Cardiac fibroblast (primary cell): ENCODE measurements at regions not wholly inside any gene's neighbourhood (a gene's known extent, or its start where the extent isn't known, plus 50 kb on each side); places are given as distances from the start of the nearest gene placed in this dataset.
"Not testable (repeated sequence)": the region's sequence is repeated elsewhere in the genome, so short reads cannot be mapped to it uniquely, and the experiment has no call there.

Experiments used
- DNase-seq, 2 donors: peaks; one replicate each; pipeline versions ENCODE4 v3.0.0 to v3.0.0-alpha.2; 2010; ENCODE audit warnings: low read depth in 2 of 2
- H3K4me3 ChIP-seq, 2 donors: replicated peaks in 1 of 2; 1 replicate in 1 of 2; 2 replicates in 1 of 2; pipeline ENCODE4 v1.5.1; 2011; ENCODE audit warnings: low read depth in 2 of 2, low read length in 2 of 2, mild to moderate bottlenecking in 2 of 2, moderate library complexity in 1 of 2
- CTCF ChIP-seq: IDR thresholded peaks from one replicate; pipeline ENCODE4 v1.5.1; 2011; ENCODE audit warnings: low read depth, mild to moderate bottlenecking, low read length, inconsistent platforms

- no peak overlapping the region for H3K4me3 ChIP-seq
- peak; percentile 77 to 82 for DNase-seq
- TF ChIP-seq CTCF: no peak
These were observed 60.6 kb upstream of the AKR1C1 start for GRCh38 chr10:4902571-4903011.

DNA sequence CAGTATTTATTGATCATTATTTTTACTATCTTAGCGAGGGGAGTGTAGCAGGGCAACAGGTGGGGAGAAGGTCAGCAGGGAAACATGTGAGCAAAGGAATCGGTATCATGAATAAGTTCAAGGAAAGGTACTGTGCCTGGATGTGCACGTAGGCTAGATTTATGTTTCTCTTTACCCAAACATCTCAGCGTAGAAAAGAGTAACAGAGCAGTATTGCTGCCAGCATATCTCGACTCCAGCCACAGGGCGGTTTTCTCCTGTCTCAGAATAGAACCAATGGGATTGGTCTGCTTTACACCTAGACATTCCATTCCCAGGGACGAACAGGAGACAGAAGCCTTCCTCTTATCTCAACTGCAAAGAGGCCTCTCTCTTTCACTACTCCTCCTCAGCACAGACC lies 60.1 kb upstream of the AKR1C1 start:
- H3K4me3 ChIP-seq: not testable (repeated sequence)

GRCh38 chr10:4903675-4904074 lies 59.5 kb upstream of the AKR1C1 start:
- not testable (repeated sequence) for H3K4me3 ChIP-seq, DNase-seq

More for the DNA sequence above, 60.1 kb upstream of the AKR1C1 start:
- not testable (repeated sequence) for DNase-seq

- H3K4me3 ChIP-seq: no peak overlapping the region
- no peak for DNase-seq
- no peak for TF ChIP-seq CTCF
These were observed 54.1 kb upstream of the AKR1C1 start for GRCh38 chr10:4909118-4909517.
